A673 (cell line): ENCODE measurements at regions not wholly inside any gene's neighbourhood (a gene's known extent, or its start where the extent isn't known, plus 50 kb on each side); places are given as distances from the start of the nearest gene placed in this dataset.
"Not testable (repeated sequence)": the region's sequence is repeated elsewhere in the genome, so short reads cannot be mapped to it uniquely, and the experiment has no call there.

ENCODE experiments used
- BruUV-seq: library from RNA; stranded (reverse); fragments of 400-500 nt; replicated peaks from 2 replicates; lab custom pipeline; 2021; lab: Mats Ljungman, UMichigan
- CTCF ChIA-PET: fragments of 300-600 bp; sonication (Branson Sonifier 250); formaldehyde crosslinking; loops from one replicate; lab custom pipeline; 2022; ENCODE audit warnings: antibody characterized with exemption; lab: Charles Lee
- POLR2A ChIA-PET: fragments of 300-600 bp; sonication (Branson Sonifier 250); formaldehyde crosslinking; loops from one replicate; lab custom pipeline; 2022; ENCODE audit warnings: antibody characterized with exemption; ENCODE audit not compliant: low non-redundant PET; lab: Charles Lee
- DNase-seq: peaks from one replicate; pipeline ENCODE4 v3.0.0-alpha.2; 2015; ENCODE audit warnings: low spot score
- H3K27ac ChIP-seq: fragments of 200-600 bp; sonication (generic); 2 replicates; pipeline ENCODE4 v1.5.1; 2016; ENCODE audit warnings: mixed run types, low read depth, mild to moderate bottlenecking, mixed read lengths, antibody characterized with exemption, low read length; ENCODE audit not compliant: poor library complexity, severe bottlenecking
- H3K27me3 ChIP-seq: fragments of 200-600 bp; sonication (generic); replicated peaks from 2 replicates; pipeline ENCODE4 v1.6.1; 2017; ENCODE audit warnings: mixed run types, low read depth, mild to moderate bottlenecking, mixed read lengths, antibody characterized with exemption, low read length; ENCODE audit not compliant: insufficient read depth, poor library complexity
- H3K36me3 ChIP-seq: fragments of 200-600 bp; sonication (generic); 2 replicates; pipeline ENCODE4 v1.6.1; 2016; ENCODE audit warnings: mixed run types, mild to moderate bottlenecking, mixed read lengths, antibody characterized with exemption, low read length; ENCODE audit not compliant: insufficient read depth, poor library complexity, severe bottlenecking
- H3K4me1 ChIP-seq: fragments of 200-600 bp; sonication (generic); 2 replicates; pipeline ENCODE4 v1.6.1; 2017; ENCODE audit warnings: mixed run types, mild to moderate bottlenecking, mixed read lengths, antibody characterized with exemption, low read length; ENCODE audit not compliant: insufficient read depth, poor library complexity, severe bottlenecking
- H3K4me3 ChIP-seq: fragments of 200-600 bp; sonication (generic); 2 replicates; pipeline ENCODE4 v1.5.1; 2016; ENCODE audit warnings: low read depth, mixed run types, mild to moderate bottlenecking, mixed read lengths, low read length; ENCODE audit not compliant: poor library complexity, severe bottlenecking
- H3K9me3 ChIP-seq: fragments of 200-600 bp; sonication (generic); 2 replicates; pipeline ENCODE4 v1.6.1; 2016; ENCODE audit warnings: mixed run types, low read depth, mild to moderate bottlenecking, mixed read lengths, antibody characterized with exemption, low read length; ENCODE audit not compliant: poor library complexity, severe bottlenecking
- EZH2 ChIP-seq: fragments of 200-600 bp; sonication (generic); IDR thresholded peaks from 2 replicates; pipeline ENCODE4 v1.6.1; 2017; ENCODE audit warnings: borderline replicate concordance, low read depth, mild to moderate bottlenecking, mixed read lengths, antibody characterized with exemption, low read length; ENCODE audit not compliant: poor library complexity, severe bottlenecking
- intact Hi-C: fragments of 100-400 bp; cut with micrococcal nuclease; formaldehyde crosslinking; loops from one replicate; pipeline ENCODE4 v1.10.0; 2022; ENCODE audit not compliant: unreplicated experiment
- TF ChIP-seq, protein P1 (sequence below): fragments of 300-800, 200-600 bp; sonication (generic); conservative IDR thresholded peaks from 2 replicates; pipeline ENCODE4 v1.5.1; 2017; ENCODE audit warnings: low read depth, mild to moderate bottlenecking, antibody characterized with exemption, low read length, moderate library complexity, mixed read lengths

DNA sequence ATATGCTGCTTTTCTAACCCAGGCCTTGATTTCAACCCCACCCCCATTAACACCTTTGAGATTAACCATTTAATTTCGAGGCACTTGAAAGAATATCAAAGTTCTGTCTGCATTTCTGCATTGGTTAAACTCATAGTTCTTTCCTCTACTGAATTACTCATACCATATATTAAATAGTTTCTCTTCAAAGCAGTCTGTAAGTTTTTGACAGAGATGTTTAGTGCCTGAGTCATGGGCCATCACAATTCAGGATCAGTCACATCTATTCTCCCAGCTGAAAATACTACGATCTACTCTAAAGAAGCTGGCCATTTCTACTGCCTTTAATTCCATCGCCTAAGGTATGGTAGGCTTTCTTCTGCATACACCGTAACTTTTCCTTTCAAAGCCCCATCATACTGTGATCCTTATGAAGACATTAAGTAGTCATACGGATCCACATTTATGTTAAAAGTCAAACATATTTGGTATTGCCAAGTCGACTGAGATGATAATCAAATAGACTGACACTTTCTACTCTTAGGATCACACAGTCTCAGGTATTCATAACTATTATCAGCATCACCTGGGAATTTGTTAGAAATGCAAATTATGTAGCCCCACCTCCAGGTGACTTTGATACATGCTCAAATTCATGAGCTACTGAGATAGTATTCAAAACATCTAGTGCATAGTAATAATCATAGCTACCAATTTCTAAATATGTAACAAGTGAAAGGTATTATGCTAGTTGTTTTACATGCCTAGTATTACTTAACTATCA is 489.4 kb upstream of the IL12A start:
- Histone ChIP-seq H3K27me3 (no peaks in the 10 kb centered on the region), H3K27ac (no peak overlapping the region), H3K9me3 (no peaks in the 10 kb centered on the region), H3K4me3 (no peak overlapping the region), H3K4me1 (no peaks in the 10 kb centered on the region), H3K36me3 (no peaks in the 10 kb centered on the region)
- ChIA-PET POLR2A (no interaction called here), CTCF (no interaction called here)
- no peak for DNase-seq
- intact Hi-C loops, result no loop called here
- no TSS peak for BruUV-seq
- TF ChIP-seq, protein P1, sequence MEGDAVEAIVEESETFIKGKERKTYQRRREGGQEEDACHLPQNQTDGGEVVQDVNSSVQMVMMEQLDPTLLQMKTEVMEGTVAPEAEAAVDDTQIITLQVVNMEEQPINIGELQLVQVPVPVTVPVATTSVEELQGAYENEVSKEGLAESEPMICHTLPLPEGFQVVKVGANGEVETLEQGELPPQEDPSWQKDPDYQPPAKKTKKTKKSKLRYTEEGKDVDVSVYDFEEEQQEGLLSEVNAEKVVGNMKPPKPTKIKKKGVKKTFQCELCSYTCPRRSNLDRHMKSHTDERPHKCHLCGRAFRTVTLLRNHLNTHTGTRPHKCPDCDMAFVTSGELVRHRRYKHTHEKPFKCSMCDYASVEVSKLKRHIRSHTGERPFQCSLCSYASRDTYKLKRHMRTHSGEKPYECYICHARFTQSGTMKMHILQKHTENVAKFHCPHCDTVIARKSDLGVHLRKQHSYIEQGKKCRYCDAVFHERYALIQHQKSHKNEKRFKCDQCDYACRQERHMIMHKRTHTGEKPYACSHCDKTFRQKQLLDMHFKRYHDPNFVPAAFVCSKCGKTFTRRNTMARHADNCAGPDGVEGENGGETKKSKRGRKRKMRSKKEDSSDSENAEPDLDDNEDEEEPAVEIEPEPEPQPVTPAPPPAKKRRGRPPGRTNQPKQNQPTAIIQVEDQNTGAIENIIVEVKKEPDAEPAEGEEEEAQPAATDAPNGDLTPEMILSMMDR, result no peak
- no peak for TF ChIP-seq EZH2

DNA sequence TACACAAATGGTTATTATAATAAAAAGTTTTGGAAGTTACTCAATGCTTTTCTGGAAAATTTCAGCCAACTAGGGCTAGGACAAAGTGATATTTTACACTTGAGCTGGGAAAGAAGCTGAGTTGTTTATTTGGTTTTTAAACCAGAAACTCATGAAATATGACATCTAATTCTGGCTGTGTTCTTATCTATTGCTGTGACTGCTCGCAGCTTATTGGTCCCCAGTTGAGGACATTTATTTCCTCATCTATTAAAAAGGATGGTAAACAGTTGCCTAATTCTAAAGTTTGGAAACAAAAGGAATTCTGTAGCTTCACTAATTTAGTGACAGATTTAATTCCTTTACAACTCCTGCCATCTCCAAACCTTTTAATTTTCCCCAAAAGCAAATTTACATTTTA is 487.6 kb upstream of the IL12A start:
- no peak for DNase-seq
- Histone ChIP-seq H3K4me1 (no peaks in the 10 kb centered on the region), H3K36me3 (no peaks in the 10 kb centered on the region), H3K27me3 (no peaks in the 10 kb centered on the region), H3K9me3 (no peaks in the 10 kb centered on the region), H3K27ac (no peak overlapping the region), H3K4me3 (no peak overlapping the region)
- ChIA-PET POLR2A (no interaction called here), CTCF (no interaction called here)
- intact Hi-C loops, result no loop called here
- no peak for TF ChIP-seq EZH2
- TF ChIP-seq, protein P1, result no peak
- BruUV-seq, result no TSS peak

DNA sequence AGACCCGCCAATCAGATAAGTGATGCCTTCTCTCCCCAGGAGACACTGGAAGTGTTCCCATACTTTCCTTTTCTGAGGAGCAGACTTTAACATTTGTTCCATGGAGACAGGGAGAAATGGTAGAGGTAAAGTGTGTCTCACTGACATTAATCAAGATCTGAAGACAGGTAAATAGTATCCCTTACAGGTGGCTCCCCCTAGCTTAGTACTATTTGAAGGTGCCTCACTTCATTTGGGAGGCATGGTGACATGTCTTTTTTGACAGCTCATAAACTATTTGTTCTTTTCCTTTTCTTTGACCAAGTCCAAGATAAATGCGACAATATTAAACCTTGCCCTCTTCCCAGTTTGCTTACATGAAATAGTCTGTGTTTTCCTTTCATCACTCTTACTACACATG is 485.6 kb upstream of the IL12A start:
- BruUV-seq, result no TSS peak
- CTCF ChIA-PET, result no interaction called here
- intact Hi-C loops, result no loop called here

DNA sequence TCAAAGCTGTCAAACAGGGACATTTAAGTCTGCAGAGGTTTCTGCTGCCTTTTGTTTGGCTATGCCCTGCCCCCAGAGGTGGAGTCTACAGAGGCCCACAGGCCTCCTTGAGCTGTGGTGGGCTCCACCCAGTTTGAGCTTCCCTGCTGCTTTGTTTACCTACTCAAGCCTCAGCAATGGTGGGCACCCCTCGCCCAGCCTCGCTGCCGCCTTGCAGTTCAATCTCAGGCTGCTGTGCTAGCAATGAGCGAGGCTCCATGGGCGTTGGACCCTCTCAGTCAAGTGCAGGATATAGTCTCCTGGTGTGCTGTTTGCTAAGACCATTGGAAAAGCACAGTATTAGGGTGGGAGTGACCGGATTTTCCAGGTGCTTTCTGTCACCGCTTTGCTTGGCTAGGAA is 477.6 kb upstream of the IL12A start:
- CTCF ChIA-PET, H3K27ac ChIP-seq, H3K4me1 ChIP-seq, intact Hi-C loops, H3K4me3 ChIP-seq, BruUV-seq, H3K36me3 ChIP-seq, H3K9me3 ChIP-seq, H3K27me3 ChIP-seq, DNase-seq, POLR2A ChIA-PET: not testable (repeated sequence)

More for the DNA sequence above, 485.6 kb upstream of the IL12A start:
- H3K9me3 ChIP-seq, result no peaks in the 10 kb centered on the region
- POLR2A ChIA-PET, result no interaction called here
- no peak for DNase-seq
- TF ChIP-seq, protein P1, result no peak
- TF ChIP-seq EZH2, result no peak
- no peak overlapping the region for H3K27ac ChIP-seq
- no peaks in the 10 kb centered on the region for H3K27me3 ChIP-seq
- H3K4me3 ChIP-seq, result no peak overlapping the region
- H3K36me3 ChIP-seq, result no peaks in the 10 kb centered on the region
- no peaks in the 10 kb centered on the region for H3K4me1 ChIP-seq
